Fibroblast of mammary gland (primary cell): ENCODE measurements at regions not wholly inside any gene's neighbourhood (a gene's known extent, or its start where the extent isn't known, plus 50 kb on each side); places are given as distances from the start of the nearest gene placed in this dataset.

ENCODE experiments used
- DNase-seq: peaks from one replicate; pipeline ENCODE4 v3.0.0-alpha.2; 2010; ENCODE audit warnings: low read depth
- H3K4me3 ChIP-seq: 2 replicates; pipeline ENCODE4 v1.5.1; 2011; ENCODE audit warnings: low read depth, mild to moderate bottlenecking, low read length, moderate library complexity; ENCODE audit not compliant: control insufficient read depth
- TF ChIP-seq, protein P1 (sequence below): conservative IDR thresholded peaks from 2 replicates; pipeline ENCODE4 v1.5.1; 2011; ENCODE audit warnings: low read depth, low read length, inconsistent platforms; ENCODE audit not compliant: control insufficient read depth, insufficient read depth

DNA sequence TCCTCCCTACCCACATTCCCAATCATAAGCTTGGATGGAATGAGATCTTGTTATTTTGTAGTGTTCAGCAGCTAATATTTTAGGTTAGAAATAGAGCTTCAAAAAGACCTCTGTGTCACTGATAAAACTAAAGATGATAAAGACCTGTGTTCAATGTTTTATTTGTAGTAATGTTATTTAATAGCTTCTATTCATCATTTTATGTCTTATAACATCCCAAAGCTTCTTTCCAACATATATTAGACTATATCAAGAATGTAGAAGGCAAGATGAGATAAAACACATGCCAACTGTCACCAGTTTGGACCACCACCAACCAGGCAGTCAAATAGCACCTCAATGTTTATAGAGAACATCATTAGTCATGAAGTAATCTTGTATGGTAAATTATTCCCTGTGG, 409.5 kb upstream of the ITGA1 start:
- DNase-seq: no peak
- TF ChIP-seq, protein P1, sequence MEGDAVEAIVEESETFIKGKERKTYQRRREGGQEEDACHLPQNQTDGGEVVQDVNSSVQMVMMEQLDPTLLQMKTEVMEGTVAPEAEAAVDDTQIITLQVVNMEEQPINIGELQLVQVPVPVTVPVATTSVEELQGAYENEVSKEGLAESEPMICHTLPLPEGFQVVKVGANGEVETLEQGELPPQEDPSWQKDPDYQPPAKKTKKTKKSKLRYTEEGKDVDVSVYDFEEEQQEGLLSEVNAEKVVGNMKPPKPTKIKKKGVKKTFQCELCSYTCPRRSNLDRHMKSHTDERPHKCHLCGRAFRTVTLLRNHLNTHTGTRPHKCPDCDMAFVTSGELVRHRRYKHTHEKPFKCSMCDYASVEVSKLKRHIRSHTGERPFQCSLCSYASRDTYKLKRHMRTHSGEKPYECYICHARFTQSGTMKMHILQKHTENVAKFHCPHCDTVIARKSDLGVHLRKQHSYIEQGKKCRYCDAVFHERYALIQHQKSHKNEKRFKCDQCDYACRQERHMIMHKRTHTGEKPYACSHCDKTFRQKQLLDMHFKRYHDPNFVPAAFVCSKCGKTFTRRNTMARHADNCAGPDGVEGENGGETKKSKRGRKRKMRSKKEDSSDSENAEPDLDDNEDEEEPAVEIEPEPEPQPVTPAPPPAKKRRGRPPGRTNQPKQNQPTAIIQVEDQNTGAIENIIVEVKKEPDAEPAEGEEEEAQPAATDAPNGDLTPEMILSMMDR: no peak

DNA sequence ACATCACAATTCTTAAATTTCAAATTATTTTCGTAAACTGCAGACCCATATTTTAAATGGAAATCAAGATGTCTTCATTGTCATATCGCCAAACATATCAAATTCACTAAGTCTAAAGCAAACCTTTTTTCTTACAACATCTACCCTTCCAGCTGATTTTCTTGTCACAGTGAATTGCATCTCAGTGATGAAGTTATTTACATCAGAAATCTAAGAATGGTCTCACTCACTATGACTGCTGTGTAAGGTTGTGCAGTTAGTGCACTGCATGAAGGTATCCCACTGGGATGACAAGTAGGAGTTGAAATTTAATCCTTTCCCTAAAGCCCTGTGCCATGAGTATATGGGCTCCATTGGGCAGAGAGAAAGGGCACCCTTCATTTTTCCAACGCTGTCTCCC, 399.4 kb upstream of the ITGA1 start:
- no peak for DNase-seq
- TF ChIP-seq, protein P1: no peak
- H3K4me3 ChIP-seq: no peak overlapping the region

More for the DNA sequence above, 409.5 kb upstream of the ITGA1 start:
- no peak overlapping the region for H3K4me3 ChIP-seq

DNA sequence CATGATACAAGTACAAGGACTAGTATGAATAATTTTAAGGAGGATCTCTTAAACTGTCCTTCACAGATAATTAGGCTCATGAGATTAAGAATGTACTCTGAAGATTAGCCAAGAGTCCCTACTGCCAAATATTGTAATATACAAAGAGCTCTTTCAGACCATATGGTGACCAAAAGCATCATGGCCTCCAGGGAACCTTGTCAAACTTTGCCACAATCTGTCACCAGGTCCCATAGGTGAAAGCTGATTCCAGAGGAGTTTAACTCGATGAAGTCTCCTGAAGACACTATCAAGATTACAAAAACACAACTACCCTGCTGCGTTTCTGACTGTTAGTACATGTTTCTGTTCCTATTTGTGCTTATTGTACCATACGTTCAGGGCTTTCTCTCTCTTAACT, 395.4 kb upstream of the ITGA1 start:
- H3K4me3 ChIP-seq: no peak overlapping the region
- DNase-seq: no peak
- TF ChIP-seq, protein P1: no peak

DNA sequence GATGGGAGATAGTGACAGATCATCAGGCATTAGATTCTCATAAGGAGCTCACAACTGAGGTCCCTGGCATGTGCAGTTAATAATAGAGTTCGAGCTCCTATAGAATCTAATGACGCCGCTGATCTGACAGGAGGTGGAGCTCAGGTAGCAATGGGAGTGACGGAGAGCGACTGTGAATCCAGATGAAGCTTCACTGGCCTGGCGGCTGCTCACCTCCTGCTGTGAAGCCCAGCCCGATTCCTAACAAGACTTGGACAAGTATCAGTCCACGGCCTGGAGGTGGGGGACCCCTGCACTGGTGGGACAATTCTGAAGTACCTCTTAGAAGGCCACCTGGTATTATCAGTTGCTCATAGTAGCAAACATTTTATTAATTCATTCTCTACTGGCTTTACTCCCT, 377.9 kb upstream of the ITGA1 start:
- H3K4me3 ChIP-seq: no peak overlapping the region
- TF ChIP-seq, protein P1: no peak
- no peak for DNase-seq

DNA sequence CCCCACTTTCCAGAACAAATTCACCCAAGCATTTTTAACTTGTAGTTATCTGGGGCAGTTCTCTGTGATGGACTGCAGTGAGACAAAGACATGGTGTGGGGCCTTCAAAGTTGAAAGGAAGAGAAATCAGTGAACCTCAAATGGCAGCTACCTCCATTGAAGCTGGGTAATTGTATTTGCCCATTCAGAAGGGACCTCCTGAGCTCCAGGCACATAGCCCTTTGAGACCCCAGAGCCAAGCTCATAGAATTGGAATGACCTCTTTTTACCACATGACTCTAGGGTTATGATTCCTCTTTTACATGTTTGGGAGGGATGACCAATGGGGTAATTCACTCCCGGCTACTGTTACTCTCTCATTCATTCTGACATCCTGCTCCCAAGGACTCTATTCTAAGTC, 368.4 kb upstream of the ITGA1 start:
- DNase-seq: no peak
- TF ChIP-seq, protein P1: no peak
- no peak overlapping the region for H3K4me3 ChIP-seq

DNA sequence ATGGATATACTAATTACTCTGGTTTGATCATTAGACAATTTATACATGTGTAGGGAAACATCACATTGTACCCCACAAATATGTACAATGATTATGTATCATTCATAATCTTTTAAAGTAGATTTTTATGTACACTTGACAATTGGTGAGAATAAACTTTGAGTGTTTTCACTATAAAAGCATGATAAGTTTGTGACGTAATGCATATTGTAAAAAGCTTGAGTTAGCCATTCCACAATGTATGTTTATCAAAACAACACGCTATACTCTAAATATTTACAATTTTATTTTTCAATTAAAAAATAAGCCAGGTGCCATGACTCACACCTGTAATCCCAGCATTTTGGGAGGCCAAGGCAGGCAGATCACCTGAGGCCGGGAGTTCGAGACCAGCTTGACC, 360.1 kb upstream of the ITGA1 start:
- DNase-seq: no peak
- no peak overlapping the region for H3K4me3 ChIP-seq
- TF ChIP-seq, protein P1: no peak

DNA sequence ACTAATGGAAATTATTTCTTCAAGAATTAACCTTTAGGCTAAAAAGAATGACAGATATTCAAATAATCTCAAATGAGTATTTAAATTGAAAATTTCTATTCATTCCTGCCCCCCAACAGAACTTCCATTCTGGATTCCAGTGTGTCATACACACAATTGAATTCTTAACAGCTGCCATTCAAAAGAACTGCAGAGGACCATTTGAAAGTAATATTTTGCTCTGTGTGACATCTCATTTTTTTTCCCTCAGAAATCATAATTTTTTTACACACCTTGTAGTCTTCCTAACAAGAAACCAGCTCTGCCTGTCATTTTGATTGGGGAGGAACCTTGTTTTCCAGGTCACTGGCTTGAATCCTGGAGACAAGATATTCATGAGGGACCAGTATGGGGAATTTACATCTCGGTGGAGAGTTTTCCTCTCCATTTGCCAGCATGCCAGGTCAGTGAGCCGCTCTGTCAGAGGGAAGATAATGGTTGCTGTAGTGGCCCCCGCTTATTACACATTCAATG, 358.7 kb upstream of the ITGA1 start:
- TF ChIP-seq, protein P1: no peak

More for the DNA sequence above, 358.7 kb upstream of the ITGA1 start:
- H3K4me3 ChIP-seq: no peak overlapping the region
- DNase-seq: no peak
